DMS79 (cell line): ENCODE measurements at regions not wholly inside any gene's neighbourhood (a gene's known extent, or its start where the extent isn't known, plus 50 kb on each side); places are given as distances from the start of the nearest gene placed in this dataset.
"Not testable (repeated sequence)": the region's sequence is repeated elsewhere in the genome, so short reads cannot be mapped to it uniquely, and the experiment has no call there.

ENCODE experiments used
- DNase-seq: peaks from one replicate; lab custom pipeline; 2025; lab: John Stamatoyannopoulos, UW

GRCh38 chr2:228956701-228957474 is 314.2 kb downstream of the PID1 start:
- no peak for DNase-seq

- DNase-seq, result no peak
Observed at GRCh38 chr2:228949831-228950230, 321.3 kb downstream of the PID1 start.

GRCh38 chr2:228945710-228946109 is 325.4 kb downstream of the PID1 start:
- no peak for DNase-seq

- no peak for DNase-seq
Observed at GRCh38 chr2:228942856-228943255, 328.2 kb downstream of the PID1 start.

GRCh38 chr2:228938629-228939028 is 332.5 kb downstream of the PID1 start:
- no peak for DNase-seq

GRCh38 chr2:228927028-228928010 is 343.8 kb downstream of the PID1 start:
- DNase-seq, result no peak

GRCh38 chr2:228919808-228920207 is 351.3 kb downstream of the PID1 start:
- no peak for DNase-seq

- DNase-seq, result no peak
Observed at GRCh38 chr2:228917220-228917619, 353.9 kb downstream of the PID1 start.

- DNase-seq, result no peak
Observed at GRCh38 chr2:228916416-228917090, 354.5 kb downstream of the PID1 start.

GRCh38 chr2:228913176-228913575 is 357.9 kb downstream of the PID1 start:
- no peak for DNase-seq

- DNase-seq, result not testable (repeated sequence)
Observed at GRCh38 chr2:228910872-228911271, 360.2 kb downstream of the PID1 start.

GRCh38 chr2:228902176-228902575 is 368.9 kb downstream of the PID1 start:
- no peak for DNase-seq

GRCh38 chr2:228901531-228901930 is 369.6 kb downstream of the PID1 start:
- no peak for DNase-seq

- DNase-seq, result no peak
Observed at GRCh38 chr2:228878138-228878537, 392.9 kb downstream of the PID1 start.

GRCh38 chr2:228876276-228876675 is 394.8 kb downstream of the PID1 start:
- DNase-seq, result no peak

GRCh38 chr2:228875152-228875900 is 395.8 kb downstream of the PID1 start:
- DNase-seq, result no peak

- no peak for DNase-seq
Observed at GRCh38 chr2:228871012-228871411, 400.1 kb downstream of the PID1 start.

- no peak for DNase-seq
Observed at GRCh38 chr2:228869636-228870264, 401.3 kb downstream of the PID1 start.

- no peak for DNase-seq
Observed at GRCh38 chr2:228867406-228867805, 403.7 kb downstream of the PID1 start.

GRCh38 chr2:228866781-228867180 is 404.3 kb downstream of the PID1 start:
- DNase-seq, result no peak

GRCh38 chr2:228866044-228866443 is 405.0 kb downstream of the PID1 start:
- DNase-seq, result no peak
